H1 (cell line): ENCODE measurements at regions not wholly inside any gene's neighbourhood (a gene's known extent, or its start where the extent isn't known, plus 50 kb on each side); places are given as distances from the start of the nearest gene placed in this dataset.

ENCODE experiments used
- CTCF ChIA-PET: fragments of 300-600 bp; sonication (Branson Sonifier 250); formaldehyde crosslinking; loops from one replicate; lab custom pipeline; 2021; ENCODE audit not compliant: partially characterized antibody; lab: Charles Lee
- POLR2A ChIA-PET: fragments of 300-600 bp; sonication (Branson Sonifier 250); formaldehyde crosslinking; loops from one replicate; lab custom pipeline; 2021; ENCODE audit warnings: inconsistent platforms; ENCODE audit not compliant: partially characterized antibody; lab: Charles Lee
- DNase-seq, 2 experiments: peaks; one replicate each; pipeline versions ENCODE4 v3.0.0 to v3.0.0-alpha.2; 2010 to 2022; ENCODE audit warnings: low spot score in 2 of 2, low read depth in 1 of 2, mixed read lengths in 1 of 2
- FAIRE-seq: peaks from 2 replicates; lab custom pipeline; 2011; peaks lifted over from hg19 to GRCh38; lab: Jason Lieb, UNC
- H2AFZ ChIP-seq: 2 replicates; pipeline ENCODE4 v1.8.1; 2012; ENCODE audit warnings: low read length, inconsistent platforms
- H2AK5ac ChIP-seq: 2 replicates; pipeline ENCODE4 v1.6.1; 2013; ENCODE audit warnings: low read depth, low read length
- H2BK120ac ChIP-seq: replicated peaks from 2 replicates; pipeline ENCODE3; 2013; ENCODE audit warnings: low read depth, low read length, inconsistent platforms
- H2BK12ac ChIP-seq: 2 replicates; pipeline ENCODE4 v1.6.1; 2013; ENCODE audit warnings: low read depth, low read length
- H2BK15ac ChIP-seq: 2 replicates; pipeline ENCODE4 v1.6.1; 2013; ENCODE audit warnings: low read length
- H2BK20ac ChIP-seq: 2 replicates; pipeline ENCODE4 v1.6.1; 2013; ENCODE audit warnings: low read length
- H2BK5ac ChIP-seq: 2 replicates; pipeline ENCODE4 v1.6.1; 2013; ENCODE audit warnings: low read depth, low read length
- H3K14ac ChIP-seq: 2 replicates; pipeline ENCODE4 v1.6.1; 2013; ENCODE audit warnings: inconsistent platforms; ENCODE audit not compliant: insufficient read length
- H3K18ac ChIP-seq: 2 replicates; pipeline ENCODE4 v1.6.1; 2013; ENCODE audit warnings: low read length; ENCODE audit errors: extremely low read depth
- H3K23ac ChIP-seq: 2 replicates; pipeline ENCODE4 v1.6.1; 2013; ENCODE audit warnings: inconsistent platforms; ENCODE audit not compliant: insufficient read length
- H3K23me2 ChIP-seq: 2 replicates; pipeline ENCODE4 v1.6.1; 2013; ENCODE audit warnings: low read depth, low read length
- H3K27ac ChIP-seq: 2 replicates; pipeline ENCODE4 v1.6.1; 2011; ENCODE audit warnings: low read depth, low read length, inconsistent platforms
- H3K27me3 ChIP-seq, 4 experiments: replicated peaks in 1 of 4; 1 replicate in 1 of 4; 2 replicates in 3 of 4; pipeline versions ENCODE4 v1.6.1 to v1.8.1; 2011 to 2013; ENCODE audit warnings: low read length in 3 of 4, mild to moderate bottlenecking in 3 of 4, inconsistent platforms in 2 of 4, mixed read lengths in 2 of 4, moderate library complexity in 1 of 4; ENCODE audit not compliant: control insufficient read depth in 3 of 4, insufficient read depth in 3 of 4; ENCODE audit errors: extremely low read depth in 1 of 4
- H3K36me3 ChIP-seq, 4 experiments: 2 replicates each; pipeline versions ENCODE4 v1.6.1 to v1.8.1; 2011 to 2013; ENCODE audit warnings: mild to moderate bottlenecking in 4 of 4, low read length in 3 of 4, moderate library complexity in 2 of 4, control low read depth in 1 of 4, inconsistent platforms in 1 of 4; ENCODE audit not compliant: insufficient read depth in 4 of 4, control insufficient read depth in 2 of 4
- H3K4ac ChIP-seq: replicated peaks from 2 replicates; pipeline ENCODE3; 2013; ENCODE audit warnings: low read length, low read depth, mixed read lengths, inconsistent platforms; ENCODE audit not compliant: insufficient read length
- H3K4me1 ChIP-seq, 4 experiments: replicated peaks in 1 of 4; 1 replicate in 1 of 4; 2 replicates in 3 of 4; pipeline versions ENCODE4 v1.6.1 to v1.8.1; 2011 to 2013; ENCODE audit warnings: low read length in 3 of 4, inconsistent platforms in 2 of 4, mixed read lengths in 1 of 4; ENCODE audit not compliant: insufficient read depth in 4 of 4, control insufficient read depth in 3 of 4
- H3K4me2 ChIP-seq, 2 experiments: 2 replicates each; pipeline versions ENCODE4 v1.6.1 to v1.8.1; 2011 to 2013; ENCODE audit warnings: low read depth in 2 of 2, low read length in 2 of 2, control low read depth in 1 of 2, inconsistent platforms in 1 of 2, mild to moderate bottlenecking in 1 of 2; ENCODE audit not compliant: insufficient read depth in 1 of 2
- H3K4me3 ChIP-seq, 4 experiments: fragments of 200-600, 300-600 bp in 1 of 4; sonication (generic), shearing (Covaris generic), sonication (Bioruptor Twin) in 1 of 4; 2 replicates each; pipeline versions ENCODE4 v1.5.1 to v1.8.1; 2011 to 2016; ENCODE audit warnings: low read length in 4 of 4, low read depth in 3 of 4, control low read depth in 2 of 4, inconsistent platforms in 2 of 4, mild to moderate bottlenecking in 2 of 4, mixed read lengths in 1 of 4, moderate library complexity in 1 of 4; ENCODE audit not compliant: insufficient read depth in 2 of 4; ENCODE audit errors: extremely low read depth in 1 of 4
- H3K56ac ChIP-seq: replicated peaks from 2 replicates; pipeline ENCODE3; 2013; ENCODE audit warnings: low read depth, mild to moderate bottlenecking, mixed read lengths, low read length, inconsistent platforms; ENCODE audit not compliant: insufficient read length
- H3K79me1 ChIP-seq: 2 replicates; pipeline ENCODE4 v1.6.1; 2013; ENCODE audit warnings: low read depth, low read length, control low read depth
- H3K79me2 ChIP-seq, 2 experiments: 2 replicates each; pipeline versions ENCODE4 v1.6.1 to v1.8.1; 2012 to 2013; ENCODE audit warnings: low read length in 2 of 2, mild to moderate bottlenecking in 2 of 2, inconsistent platforms in 1 of 2; ENCODE audit not compliant: insufficient read depth in 2 of 2, control insufficient read depth in 1 of 2
- H3K9ac ChIP-seq, 4 experiments: replicated peaks in 1 of 4; 1 replicate in 1 of 4; 2 replicates in 3 of 4; pipeline versions ENCODE4 v1.6.1 to v1.8.1; 2011 to 2013; ENCODE audit warnings: low read depth in 3 of 4, low read length in 3 of 4, control low read depth in 2 of 4, mild to moderate bottlenecking in 2 of 4, moderate library complexity in 2 of 4, inconsistent platforms in 1 of 4; ENCODE audit errors: extremely low read depth in 1 of 4
- H3K9me3 ChIP-seq, 2 experiments: 2 replicates each; pipeline versions ENCODE4 v1.6.1 to v1.8.1; 2012 to 2013; ENCODE audit warnings: mild to moderate bottlenecking in 2 of 2, moderate library complexity in 2 of 2, control low read depth in 1 of 2, inconsistent platforms in 1 of 2, low read depth in 1 of 2, low read length in 1 of 2, mixed read lengths in 1 of 2; ENCODE audit not compliant: insufficient read depth in 2 of 2
- H4K20me1 ChIP-seq, 2 experiments: replicated peaks in 1 of 2; 2 replicates each; pipeline versions ENCODE3 to v1.8.1; 2011 to 2013; ENCODE audit warnings: inconsistent platforms in 2 of 2, low read length in 2 of 2, mild to moderate bottlenecking in 1 of 2; ENCODE audit not compliant: insufficient read depth in 2 of 2, control insufficient read depth in 1 of 2
- H4K5ac ChIP-seq: 2 replicates; pipeline ENCODE4 v1.6.1; 2013; ENCODE audit warnings: low read length, low read depth, mixed read lengths, inconsistent platforms; ENCODE audit not compliant: insufficient read length
- H4K8ac ChIP-seq: 2 replicates; pipeline ENCODE4 v1.8.0; 2013; ENCODE audit warnings: mild to moderate bottlenecking, moderate library complexity, low read length, inconsistent platforms; ENCODE audit not compliant: insufficient read depth; ENCODE audit errors: extremely low read depth
- H4K91ac ChIP-seq: replicated peaks from 2 replicates; pipeline ENCODE3; 2013; ENCODE audit warnings: low read length, mixed read lengths, inconsistent platforms; ENCODE audit not compliant: insufficient read length
- ASH2L ChIP-seq: fragments of 200-600, 300-600 bp; sonication (generic); IDR thresholded peaks from one replicate; pipeline ENCODE4 v1.7.1; 2017; ENCODE audit warnings: low read length
- BACH1 ChIP-seq: IDR thresholded peaks from 2 replicates; pipeline ENCODE4 v1.6.1; 2012; ENCODE audit warnings: low read length, improper control_type of control experiment
- CEBPB ChIP-seq: IDR thresholded peaks from 2 replicates; pipeline ENCODE4 v1.6.1; 2012; ENCODE audit warnings: low read depth, low read length
- FOSL1 ChIP-seq: IDR thresholded peaks from 2 replicates; pipeline ENCODE4 v1.6.1; 2011; ENCODE audit warnings: mild to moderate bottlenecking, low read depth, low read length, moderate library complexity; ENCODE audit not compliant: insufficient read depth
- GTF2F1 ChIP-seq: IDR thresholded peaks from 2 replicates; pipeline ENCODE4 v1.6.1; 2012; ENCODE audit warnings: low read depth, low read length, improper control_type of control experiment, borderline replicate concordance
- KDM5A ChIP-seq: fragments of 200-600 bp; IDR thresholded peaks from 2 replicates; pipeline ENCODE4 v1.7.1; 2012; ENCODE audit warnings: mild to moderate bottlenecking, low read length, inconsistent platforms, mixed read lengths
- MAFK ChIP-seq: IDR thresholded peaks from 2 replicates; pipeline ENCODE4 v1.6.1; 2012; ENCODE audit warnings: low read depth, mild to moderate bottlenecking, improper control_type of control experiment, low read length
- NANOG ChIP-seq: IDR thresholded peaks from 2 replicates; pipeline ENCODE4 v1.6.1; 2011; ENCODE audit warnings: low read length, low read depth, mild to moderate bottlenecking, inconsistent platforms; ENCODE audit not compliant: insufficient read depth, poor library complexity, severe bottlenecking
- RAD21 ChIP-seq, 2 experiments: IDR thresholded peaks in 1 of 2; conservative IDR thresholded peaks in 1 of 2; 2 replicates each; pipeline ENCODE4 v1.6.1; 2011; ENCODE audit warnings: low read depth in 2 of 2, low read length in 2 of 2, improper control_type of control experiment in 1 of 2, inconsistent platforms in 1 of 2, mild to moderate bottlenecking in 1 of 2, moderate library complexity in 1 of 2
- RBBP5 ChIP-seq: IDR thresholded peaks from 2 replicates; pipeline ENCODE4 v1.7.1; 2012; ENCODE audit warnings: low read depth, mild to moderate bottlenecking, inconsistent platforms, low read length, moderate library complexity, borderline replicate concordance
- RNF2 ChIP-seq: fragments of 200-900, 300-1000 bp; sonication (generic); IDR thresholded peaks from 2 replicates; pipeline ENCODE4 v1.7.1; 2016; ENCODE audit warnings: borderline replicate concordance, low read depth, mild to moderate bottlenecking, antibody characterized with exemption, low read length; ENCODE audit not compliant: poor library complexity, severe bottlenecking; ENCODE audit errors: missing control alignments
- SP1 ChIP-seq: IDR thresholded peaks from 2 replicates; pipeline ENCODE4 v1.6.1; 2011; ENCODE audit warnings: low read depth, low read length
- SUZ12 ChIP-seq: fragments of 200-600 bp; sonication (generic); IDR thresholded peaks from 2 replicates; pipeline ENCODE4 v1.6.1; 2012; ENCODE audit warnings: mild to moderate bottlenecking, inconsistent platforms, low read length, moderate library complexity, mixed read lengths
- TCF12 ChIP-seq: IDR thresholded peaks from 2 replicates; pipeline ENCODE4 v1.6.1; 2011; ENCODE audit warnings: low read depth, mild to moderate bottlenecking, low read length
- WGBS, 2 experiments: shearing (Covaris generic) in 1 of 2; methylation state at CpG; one replicate each; pipeline versions ENCODE4 v1.1.6 to v1.1.7; 2013 to 2015; ENCODE audit warnings: low lambda C conversion rate in 2 of 2, mixed read lengths in 2 of 2, inconsistent platforms in 1 of 2, low coverage in 1 of 2, missing lambda C conversion rate in 1 of 2; ENCODE audit not compliant: insufficient replicate concordance in 2 of 2, insufficient coverage in 1 of 2, insufficient read length in 1 of 2; ENCODE audit errors: extremely low coverage in 1 of 2, missing lambda C conversion rate in 1 of 2; 5-methylcytosine and 5-hydroxymethylcytosine counted together
- TF ChIP-seq, protein P1 (sequence below): IDR thresholded peaks from 2 replicates; pipeline ENCODE4 v1.6.1; 2012; ENCODE audit warnings: inconsistent platforms

DNA sequence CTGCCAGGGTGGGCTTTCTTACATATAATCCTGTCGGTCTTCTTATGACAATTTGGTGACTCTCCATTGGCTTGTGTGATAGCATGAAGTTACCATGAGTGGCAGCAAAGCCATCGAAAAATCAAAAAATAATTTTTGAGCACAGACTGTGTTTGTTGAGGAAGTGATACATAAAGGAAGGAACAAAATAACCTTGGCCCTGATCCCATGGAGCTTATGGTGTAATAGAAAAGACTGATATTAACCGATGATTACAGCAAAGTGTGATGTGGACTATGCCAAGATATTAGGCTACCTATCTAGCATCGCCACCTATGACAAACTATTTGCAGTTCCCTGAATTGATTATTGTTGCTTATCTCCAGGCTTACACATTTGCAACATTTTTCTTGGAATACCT lies 383.2 kb downstream of the AEBP2 start:
- H2BK5ac ChIP-seq: no peak overlapping the region
- no peaks in the 10 kb centered on the region for H3K79me2 ChIP-seq
- H3K4me2 ChIP-seq: no peak overlapping the region
- no peaks in the 10 kb centered on the region for H3K27me3 ChIP-seq
- no peak overlapping the region for H2BK20ac ChIP-seq
- no peak overlapping the region for H4K5ac ChIP-seq
- POLR2A ChIA-PET: no interaction called here
- no peak for FAIRE-seq
- H3K14ac ChIP-seq: no peak overlapping the region
- H3K4ac ChIP-seq: no peak overlapping the region
- H2AFZ ChIP-seq: no peak overlapping the region
- H3K4me3 ChIP-seq: no peak overlapping the region
- H2BK12ac ChIP-seq: no peak overlapping the region
- no peak overlapping the region for H2BK120ac ChIP-seq
- no peak overlapping the region for H3K56ac ChIP-seq
- H4K8ac ChIP-seq: no peak overlapping the region
- no peaks in the 10 kb centered on the region for H3K9me3 ChIP-seq
- 95% methylated on average over 4 of the region's 4 CpGs; no CpG with 5 or more reads in 1 of the 2 experiments for WGBS, 2 experiments
- H3K36me3 ChIP-seq: no peaks in the 10 kb centered on the region
- no peaks in the 10 kb centered on the region for H3K79me1 ChIP-seq
- H3K23me2 ChIP-seq: no peaks in the 10 kb centered on the region
- DNase-seq: no peak
- H3K23ac ChIP-seq: no peak overlapping the region
- CTCF ChIA-PET: no interaction called here
- H3K9ac ChIP-seq: no peak overlapping the region
- H3K18ac ChIP-seq: no peak overlapping the region
- no peak overlapping the region for H4K91ac ChIP-seq
- no peaks in the 10 kb centered on the region for H3K4me1 ChIP-seq
- no peak overlapping the region for H2AK5ac ChIP-seq
- H3K27ac ChIP-seq: no peak overlapping the region
- no peak overlapping the region for H2BK15ac ChIP-seq
- no peaks in the 10 kb centered on the region for H4K20me1 ChIP-seq
- TF ChIP-seq FOSL1: no peak
- TF ChIP-seq RAD21 (IDR thresholded peaks at IDR 0.05 in 1 of 2, conservative IDR thresholded peaks at IDR 0.05 in 1 of 2; ENCODE audit: low read depth in 2 of 2, low read length in 2 of 2): no peak
- TF ChIP-seq CEBPB: no peak
- TF ChIP-seq, protein P1, sequence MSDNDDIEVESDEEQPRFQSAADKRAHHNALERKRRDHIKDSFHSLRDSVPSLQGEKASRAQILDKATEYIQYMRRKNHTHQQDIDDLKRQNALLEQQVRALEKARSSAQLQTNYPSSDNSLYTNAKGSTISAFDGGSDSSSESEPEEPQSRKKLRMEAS: no peak
- TF ChIP-seq SP1: no peak
- no peak for TF ChIP-seq NANOG
- TF ChIP-seq KDM5A: no peak
- TF ChIP-seq TCF12: no peak
- no peak for TF ChIP-seq GTF2F1
- no peak for TF ChIP-seq BACH1
- TF ChIP-seq SUZ12: no peak
- no peak for TF ChIP-seq ASH2L
- no peak for TF ChIP-seq RBBP5
- TF ChIP-seq MAFK: no peak
- no peak for TF ChIP-seq RNF2
